ENCODE measurements at regions not wholly inside any gene's neighbourhood (a gene's known extent, or its start where the extent isn't known, plus 50 kb on each side); places are given as distances from the start of the nearest gene placed in this dataset.

GRCh38 chr20:51313358-51313827 lies 229.1 kb downstream of the NFATC2 start:
- H3K4me3 ChIP-seq (ENCODE audit: low read depth, low read length): no peak overlapping the region
- DNase-seq (ENCODE audit: low read depth): no peak
- no peak for TF ChIP-seq CTCF (IDR thresholded peaks at IDR 0.05; ENCODE audit: insufficient read depth, low read depth, low read length, missing control alignments)

GRCh38 chr20:51312480-51312783 lies 230.1 kb downstream of the NFATC2 start:
- TF ChIP-seq CTCF (IDR thresholded peaks at IDR 0.05; ENCODE audit: insufficient read depth, low read depth, low read length, missing control alignments): no peak
- H3K4me3 ChIP-seq (ENCODE audit: low read depth, low read length): no peak overlapping the region
- no peak for DNase-seq (ENCODE audit: low read depth)

- no peak for DNase-seq (ENCODE audit: low read depth)
- no peak for TF ChIP-seq CTCF (IDR thresholded peaks at IDR 0.05; ENCODE audit: insufficient read depth, low read depth, low read length, missing control alignments)
- H3K4me3 ChIP-seq (ENCODE audit: low read depth, low read length): no peak overlapping the region
These were observed 230.7 kb downstream of the NFATC2 start for GRCh38 chr20:51311636-51312479.

- no peak for TF ChIP-seq CTCF (IDR thresholded peaks at IDR 0.05; ENCODE audit: insufficient read depth, low read depth, low read length, missing control alignments)
- no peak overlapping the region for H3K4me3 ChIP-seq (ENCODE audit: low read depth, low read length)
- no peak for DNase-seq (ENCODE audit: low read depth)
These were observed 232.3 kb downstream of the NFATC2 start for GRCh38 chr20:51310216-51310615.

- TF ChIP-seq CTCF (IDR thresholded peaks at IDR 0.05; ENCODE audit: insufficient read depth, low read depth, low read length, missing control alignments): no peak
- no peak overlapping the region for H3K4me3 ChIP-seq (ENCODE audit: low read depth, low read length)
- DNase-seq (ENCODE audit: low read depth): no peak
These were observed 233.4 kb downstream of the NFATC2 start for GRCh38 chr20:51309128-51309527.

- H3K4me3 ChIP-seq (ENCODE audit: low read depth, low read length): no peak overlapping the region
- DNase-seq (ENCODE audit: low read depth): peak; percentile 73
- peak; percentile 92 for TF ChIP-seq CTCF (IDR thresholded peaks at IDR 0.05; ENCODE audit: insufficient read depth, low read depth, low read length, missing control alignments)
These were observed 235.8 kb downstream of the NFATC2 start for GRCh38 chr20:51306521-51307358.

Measured in GM12865 (cell line).